Upper lobe of right lung (tissue), 1 donor: ENCODE measurements at regions not wholly inside any gene's neighbourhood (a gene's known extent, or its start where the extent isn't known, plus 50 kb on each side); places are given as distances from the start of the nearest gene placed in this dataset.

Source experiments
- ATAC-seq: fragments of 200-7000 bp; cut with Tn5 transposase; one replicate; pipeline ENCODE4 v1.9.1; 2020; ENCODE audit warnings: mild to moderate bottlenecking, moderate library complexity
- DNase-seq: peaks from one replicate; pipeline ENCODE4 v3.0.0-alpha.2; 2020
- H3K27ac ChIP-seq: fragments of 200-600 bp; one replicate; pipeline ENCODE4 v1.8.0; 2022
- H3K27me3 ChIP-seq: fragments of 200-600 bp; one replicate; pipeline ENCODE4 v1.8.0; 2022; ENCODE audit warnings: mild to moderate bottlenecking
- H3K36me3 ChIP-seq: fragments of 200-600 bp; one replicate; pipeline ENCODE4 v1.8.0; 2022
- H3K4me1 ChIP-seq: fragments of 200-600 bp; one replicate; pipeline ENCODE4 v1.8.0; 2022
- H3K4me3 ChIP-seq: fragments of 200-600 bp; one replicate; pipeline ENCODE4 v1.8.0; 2022; ENCODE audit warnings: mild to moderate bottlenecking
- H3K9me3 ChIP-seq: fragments of 200-600 bp; one replicate; pipeline ENCODE4 v1.8.0; 2022
- CTCF ChIP-seq: fragments of 200-600 bp; IDR thresholded peaks from one replicate; pipeline ENCODE4 v1.8.0; 2022; ENCODE audit warnings: antibody characterized with exemption
- intact Hi-C: fragments of 100-400 bp; cut with DNase I; formaldehyde crosslinking; loops from one replicate; pipeline ENCODE4 v1.11.0; 2022
- donor health status: DM: no; HTN: yes; CAD: no; lungs with severe emphysema.

- intact Hi-C loops = no loop called here
- no peaks in the 10 kb centered on the region for H3K27me3 ChIP-seq
- H3K9me3 ChIP-seq = no peaks in the 10 kb centered on the region
- no peaks in the 10 kb centered on the region for H3K36me3 ChIP-seq
- ATAC-seq = no peak
- no peak for DNase-seq
- no peak overlapping the region for H3K4me3 ChIP-seq
- TF ChIP-seq CTCF = no peak
- H3K4me1 ChIP-seq = no peaks in the 10 kb centered on the region
- H3K27ac ChIP-seq = no peak overlapping the region
Observed at GRCh38 chrX:137945470-137945869, 379.5 kb downstream of the ZIC3 start.

GRCh38 chrX:137969191-137969590 lies 403.3 kb downstream of the ZIC3 start:
- H3K4me3 ChIP-seq = no peak overlapping the region
- no peaks in the 10 kb centered on the region for H3K9me3 ChIP-seq
- no peak for ATAC-seq
- H3K4me1 ChIP-seq = no peaks in the 10 kb centered on the region
- intact Hi-C loops = no loop called here
- no peak for TF ChIP-seq CTCF
- no peaks in the 10 kb centered on the region for H3K36me3 ChIP-seq
- no peaks in the 10 kb centered on the region for H3K27me3 ChIP-seq
- H3K27ac ChIP-seq = no peak overlapping the region
- DNase-seq = no peak

GRCh38 chrX:137982472-137983172 lies 416.7 kb downstream of the ZIC3 start:
- H3K9me3 ChIP-seq = no peaks in the 10 kb centered on the region
- ATAC-seq = no peak
- no peak for TF ChIP-seq CTCF
- no peaks in the 10 kb centered on the region for H3K27me3 ChIP-seq
- intact Hi-C loops = no loop called here
- no peak overlapping the region for H3K4me3 ChIP-seq
- DNase-seq = no peak
- H3K4me1 ChIP-seq = no peaks in the 10 kb centered on the region
- no peak overlapping the region for H3K27ac ChIP-seq
- H3K36me3 ChIP-seq = no peaks in the 10 kb centered on the region

GRCh38 chrX:137988470-137988869 lies 422.5 kb downstream of the ZIC3 start:
- H3K27ac ChIP-seq = no peak overlapping the region
- intact Hi-C loops = no loop called here
- TF ChIP-seq CTCF = no peak
- no peaks in the 10 kb centered on the region for H3K36me3 ChIP-seq
- ATAC-seq = no peak
- H3K4me3 ChIP-seq = no peak overlapping the region
- no peaks in the 10 kb centered on the region for H3K9me3 ChIP-seq
- H3K27me3 ChIP-seq = no peaks in the 10 kb centered on the region
- no peak for DNase-seq
- H3K4me1 ChIP-seq = no peaks in the 10 kb centered on the region

- intact Hi-C loops = no loop called here
- no peaks in the 10 kb centered on the region for H3K36me3 ChIP-seq
- ATAC-seq (no peak), DNase-seq (no peak)
- H3K4me1 ChIP-seq = no peaks in the 10 kb centered on the region
- no peak for TF ChIP-seq CTCF
- H3K27ac ChIP-seq = no peak overlapping the region
- H3K27me3 ChIP-seq = no peaks in the 10 kb centered on the region
- no peaks in the 10 kb centered on the region for H3K9me3 ChIP-seq
- no peak overlapping the region for H3K4me3 ChIP-seq
Observed at GRCh38 chrX:137998619-137999018, 432.7 kb downstream of the ZIC3 start.

GRCh38 chrX:137999071-137999470 lies 433.1 kb downstream of the ZIC3 start:
- H3K4me3 ChIP-seq = no peak overlapping the region
- no peak for ATAC-seq
- DNase-seq = no peak
- no peak overlapping the region for H3K27ac ChIP-seq
- H3K9me3 ChIP-seq = no peaks in the 10 kb centered on the region
- no peak for TF ChIP-seq CTCF
- no peaks in the 10 kb centered on the region for H3K4me1 ChIP-seq
- no peaks in the 10 kb centered on the region for H3K36me3 ChIP-seq
- intact Hi-C loops = no loop called here
- H3K27me3 ChIP-seq = no peaks in the 10 kb centered on the region
